NCI-H1417 (cell line): ENCODE measurements at regions not wholly inside any gene's neighbourhood (a gene's known extent, or its start where the extent isn't known, plus 50 kb on each side); places are given as distances from the start of the nearest gene placed in this dataset.

ENCODE experiments used
- DNase-seq, 3 experiments: peaks; one replicate each; lab custom pipeline; 2025; lab: John Stamatoyannopoulos, UW

DNA sequence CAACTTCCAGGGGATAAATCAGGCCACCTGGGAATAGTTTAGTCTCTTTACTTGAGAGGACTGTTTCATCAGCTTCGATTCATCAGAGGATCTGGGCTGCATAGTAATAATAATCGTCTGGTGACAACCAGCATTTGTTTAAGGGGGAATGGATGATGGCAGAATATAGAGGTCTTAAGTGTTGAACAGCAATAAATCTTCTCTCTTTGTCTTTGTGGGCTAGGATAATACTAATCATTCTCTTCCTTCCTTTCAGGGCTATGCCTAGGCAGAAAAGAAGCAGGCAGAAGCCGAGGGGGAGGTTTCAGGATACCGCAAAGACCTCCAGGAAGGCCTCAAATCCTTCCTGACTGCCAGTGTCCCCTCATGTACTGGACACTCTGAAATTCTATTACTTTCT is 150.4 kb upstream of the GAREM1 start:
- DNase-seq, result peak in 1 of 3 experiments; percentile 5

DNA sequence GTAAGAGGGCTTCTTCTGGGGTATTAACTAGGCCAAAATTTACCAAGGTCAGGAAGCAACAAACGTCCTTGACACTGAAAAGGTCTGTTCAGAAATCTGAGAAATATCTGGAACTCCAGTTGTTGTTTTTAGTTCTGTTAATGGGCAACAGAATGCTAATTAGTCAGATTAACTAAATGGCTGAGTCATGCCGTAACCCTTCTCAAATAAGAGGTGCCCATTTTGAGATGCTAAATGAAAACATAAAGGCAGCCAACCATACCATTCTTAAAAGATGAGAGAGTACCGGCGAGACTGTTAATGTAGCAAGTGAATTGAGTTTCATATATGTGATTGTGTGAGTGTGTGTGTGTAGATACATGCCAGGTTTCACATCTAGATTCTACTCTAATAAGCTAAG is 147.9 kb upstream of the GAREM1 start:
- DNase-seq, result no peak

DNA sequence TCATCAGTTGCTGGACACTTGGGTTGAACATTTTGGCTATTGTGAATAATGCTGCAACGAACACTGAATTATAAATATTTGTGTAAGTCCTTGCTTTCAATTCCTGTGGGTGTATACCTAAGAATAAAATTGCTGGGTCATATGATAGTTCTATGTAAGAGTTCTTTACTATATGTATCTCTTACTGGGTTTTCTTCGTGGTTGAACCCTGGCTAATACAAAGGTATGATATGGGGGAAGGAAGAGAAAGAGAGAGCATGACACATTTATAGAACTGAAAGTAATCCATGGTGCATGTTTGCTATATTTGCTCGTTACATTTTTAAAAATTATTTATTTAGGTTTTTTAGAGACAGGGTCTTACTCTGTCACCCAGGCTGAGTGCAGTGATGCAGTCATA is 143.1 kb upstream of the GAREM1 start:
- DNase-seq, result no peak

DNA sequence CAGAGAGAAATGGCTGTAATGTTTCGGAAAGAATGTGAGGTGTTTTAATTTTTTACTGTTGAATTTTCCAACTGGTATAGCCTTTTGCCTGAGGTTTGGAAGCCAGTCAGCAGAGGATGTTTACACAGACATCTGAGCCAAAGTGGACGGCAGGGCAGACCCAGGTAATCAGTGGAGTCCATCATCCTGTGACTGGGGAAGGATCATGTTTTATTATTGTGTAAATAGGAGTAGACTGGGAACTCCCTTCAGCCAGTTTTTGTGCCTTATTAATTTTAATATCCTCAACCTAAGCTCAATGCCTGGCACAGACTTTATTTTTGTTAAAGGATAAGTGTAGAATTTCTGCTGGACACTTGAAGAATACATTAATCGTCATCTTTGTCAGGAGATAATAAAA is 142.0 kb upstream of the GAREM1 start:
- peak; percentile 22 to 86 (median 65) for DNase-seq

DNA sequence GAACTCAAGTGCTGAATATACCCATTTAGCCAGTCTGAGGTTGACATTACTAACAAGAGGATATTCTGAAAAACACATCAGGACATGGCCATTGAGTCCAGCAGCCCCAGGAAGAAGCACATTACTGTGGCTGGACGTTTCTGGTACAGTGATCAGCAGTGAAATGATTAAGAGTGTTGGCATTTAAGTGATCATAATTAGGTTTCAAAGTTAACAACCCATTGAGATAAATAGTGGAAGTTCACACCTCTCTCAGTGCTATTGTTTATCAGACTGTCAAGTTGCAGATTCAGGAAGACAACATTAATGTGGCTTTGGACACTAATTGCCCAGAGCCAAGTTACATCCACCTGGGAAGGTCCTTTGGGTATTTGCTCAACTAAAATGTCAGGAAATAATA is 139.5 kb upstream of the GAREM1 start:
- DNase-seq, result peak in 1 of 3 experiments; percentile 14

DNA sequence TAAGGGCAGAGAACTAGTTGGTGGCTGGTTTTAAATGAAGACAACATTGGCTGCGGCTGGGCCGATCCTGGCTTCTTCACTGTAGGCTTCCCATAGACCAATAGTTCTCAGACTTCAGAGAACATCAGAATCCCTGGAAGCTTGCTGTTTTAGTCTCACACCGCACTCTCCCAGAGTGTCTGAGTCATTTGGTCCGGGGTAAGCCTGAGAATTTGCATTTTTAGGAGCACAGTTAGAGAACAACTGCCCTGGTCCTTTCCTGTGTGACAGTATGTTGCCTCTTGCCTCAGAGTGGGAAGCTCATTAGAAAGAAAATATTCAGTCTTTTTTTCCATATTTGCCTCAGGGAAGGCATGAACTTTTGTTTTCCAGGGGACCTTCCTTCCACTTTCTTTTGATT is 137.1 kb upstream of the GAREM1 start:
- DNase-seq, result no peak

DNA sequence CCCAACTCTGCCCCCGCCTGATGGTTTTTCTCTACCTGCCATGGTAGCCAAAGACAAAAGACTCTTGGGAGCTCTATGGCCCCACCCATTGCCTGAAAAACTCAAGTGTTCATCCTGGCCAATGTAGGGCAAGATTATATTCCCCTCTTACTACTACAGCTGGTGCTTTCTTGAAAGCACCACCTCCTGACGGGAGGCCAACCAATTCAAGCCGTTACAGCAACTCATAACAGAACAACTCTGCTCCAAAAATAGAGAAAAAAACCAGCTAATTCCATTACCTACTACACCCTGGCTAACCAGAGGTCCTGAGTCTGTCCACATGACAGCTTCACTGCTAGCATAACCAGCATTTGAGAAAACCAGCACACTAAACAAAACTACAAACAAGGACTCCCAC is 127.5 kb upstream of the GAREM1 start:
- no peak for DNase-seq

DNA sequence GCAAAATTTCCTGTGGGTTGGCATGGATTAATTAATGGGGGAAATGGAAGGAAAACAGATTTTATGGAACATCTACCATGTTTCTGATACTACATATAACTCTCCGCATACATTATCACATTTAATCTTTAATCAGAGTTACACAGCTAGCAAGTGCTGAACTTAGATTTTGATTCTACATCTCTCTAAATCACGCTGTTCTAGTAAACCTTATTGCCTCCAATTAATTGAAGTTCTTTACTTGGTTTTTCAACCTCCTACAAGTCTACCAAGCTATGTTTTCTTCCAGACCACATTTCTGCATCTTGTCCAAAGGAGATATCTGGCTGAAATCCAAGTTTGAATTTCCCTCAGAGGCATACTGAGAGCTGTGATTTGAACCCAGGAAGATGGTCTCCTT is 125.8 kb upstream of the GAREM1 start:
- no peak for DNase-seq

DNA sequence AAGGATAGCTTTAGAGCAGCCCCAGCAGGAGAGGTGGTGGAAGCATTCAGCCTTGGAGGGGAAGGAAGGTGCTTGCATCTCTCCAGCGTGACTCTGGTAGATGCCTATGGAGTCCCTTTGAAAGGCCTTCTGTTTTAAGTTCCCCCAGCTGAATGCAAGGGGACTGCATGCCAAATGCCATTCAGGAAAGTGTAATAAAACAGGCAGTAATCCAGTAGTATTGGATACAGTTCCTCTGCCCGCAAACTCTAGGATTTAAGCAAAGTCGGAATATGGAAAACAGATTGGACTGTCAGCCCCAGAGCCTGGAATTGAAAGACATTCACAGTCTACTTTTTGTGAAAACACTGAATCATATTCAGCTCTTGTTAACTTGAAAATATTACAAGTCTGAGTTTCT is 125.2 kb upstream of the GAREM1 start:
- DNase-seq, result no peak

DNA sequence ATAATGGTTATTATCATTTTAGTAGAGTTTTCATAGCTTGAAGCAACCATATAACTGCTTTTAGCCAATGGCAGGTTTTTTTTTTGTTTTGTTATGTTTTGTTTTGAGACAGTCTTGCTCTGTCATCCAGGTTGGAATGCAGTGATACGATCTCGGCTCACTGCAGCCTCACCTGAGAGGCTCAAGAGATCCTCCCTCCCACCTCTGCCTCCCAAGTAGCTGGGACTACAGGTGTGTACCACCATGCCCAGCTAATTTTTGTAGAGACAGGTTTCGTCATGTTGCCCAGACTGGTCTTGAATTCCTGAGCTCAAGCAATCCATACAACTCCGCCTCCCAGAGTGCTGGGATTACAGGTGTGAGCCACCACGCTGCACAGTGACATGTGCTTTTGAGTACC is 117.5 kb upstream of the GAREM1 start:
- no peak for DNase-seq

DNA sequence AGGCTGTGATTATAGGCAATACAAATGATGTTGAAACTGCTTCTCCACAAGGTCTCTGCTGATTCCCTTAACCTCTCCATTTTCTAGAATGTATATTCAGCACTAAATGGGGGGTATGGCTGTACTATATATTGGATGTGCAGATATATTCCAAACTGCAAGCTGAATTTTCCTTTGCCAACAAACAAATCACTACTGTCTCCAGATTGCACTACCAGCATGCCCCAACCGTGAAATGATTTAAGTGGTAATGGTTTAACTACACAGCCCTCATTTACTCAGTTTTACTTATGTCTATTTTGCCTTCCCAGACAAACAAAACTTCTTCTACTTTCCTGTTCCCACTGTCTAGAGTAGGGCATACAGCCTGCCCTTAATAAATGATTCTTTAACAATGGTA is 112.7 kb upstream of the GAREM1 start:
- DNase-seq, result no peak

DNA sequence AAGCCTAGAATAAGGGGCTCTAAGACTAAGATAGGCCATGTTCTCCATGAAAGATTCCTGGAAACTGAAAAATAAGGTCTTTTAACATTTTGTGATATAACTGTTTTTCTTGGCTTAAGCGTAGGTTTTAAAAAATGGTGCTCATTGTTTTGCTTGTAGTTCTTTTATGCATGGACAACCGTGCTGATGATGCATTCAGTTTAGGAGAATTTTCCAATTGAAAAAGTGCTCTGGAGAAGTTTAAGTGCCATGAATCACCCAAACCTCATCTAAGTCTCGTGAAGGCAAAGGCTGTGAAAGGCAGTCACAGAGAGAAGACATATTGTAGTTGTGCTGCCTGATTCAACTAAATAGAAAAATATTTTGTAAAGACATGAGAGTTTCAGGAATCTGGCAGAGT is 111.8 kb upstream of the GAREM1 start:
- no peak for DNase-seq

DNA sequence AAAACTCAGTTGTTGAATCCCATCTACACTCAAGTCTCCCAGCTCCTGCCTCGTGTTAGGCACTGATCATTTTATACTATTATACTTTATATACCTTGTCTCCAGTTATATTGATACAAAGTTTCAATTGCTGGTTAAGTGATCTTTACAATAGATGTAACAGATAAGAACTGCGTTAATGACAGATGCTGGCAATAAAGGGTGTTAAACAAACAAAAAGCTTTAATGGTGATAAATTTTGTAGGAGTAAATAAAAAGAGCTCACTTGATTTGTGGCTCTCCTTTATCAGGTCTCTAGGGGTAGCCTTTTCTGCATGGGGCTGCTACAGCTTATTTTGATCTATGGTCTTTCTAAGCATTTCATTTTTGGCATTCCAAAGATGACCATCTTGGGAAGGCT is 106.9 kb upstream of the GAREM1 start:
- peak in 2 of 3 experiments; percentile 28 to 79 for DNase-seq

DNA sequence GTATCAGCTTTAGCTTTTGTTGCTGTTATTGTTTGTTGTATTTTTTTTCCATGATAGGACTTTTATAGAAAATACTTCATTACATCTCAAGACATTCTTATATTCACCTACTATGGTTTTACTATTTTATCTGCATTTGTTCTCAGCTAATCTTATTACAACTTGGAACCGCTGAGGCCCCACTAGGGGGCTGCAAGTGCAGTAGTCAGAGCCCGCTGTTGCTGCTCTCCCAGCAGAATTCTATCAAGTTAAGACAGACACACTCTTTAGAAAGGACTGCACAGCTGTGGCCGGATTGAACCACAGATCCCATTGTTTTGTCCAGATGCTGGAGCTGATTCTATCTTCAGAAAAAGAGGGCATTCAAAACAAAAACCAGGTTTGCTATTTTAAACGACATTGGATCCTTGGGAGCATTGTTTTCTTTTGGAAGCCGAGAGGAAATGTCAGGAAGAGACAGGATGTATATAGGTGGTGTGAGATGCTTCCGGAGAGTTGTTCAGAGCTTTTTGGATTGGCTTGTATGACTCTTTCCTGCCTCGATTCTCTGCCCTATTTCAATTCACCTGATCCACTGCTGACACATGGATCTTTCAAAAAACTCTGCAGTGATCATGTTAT is 105.7 kb upstream of the GAREM1 start:
- peak in 1 of 3 experiments; percentile 19 for DNase-seq

DNA sequence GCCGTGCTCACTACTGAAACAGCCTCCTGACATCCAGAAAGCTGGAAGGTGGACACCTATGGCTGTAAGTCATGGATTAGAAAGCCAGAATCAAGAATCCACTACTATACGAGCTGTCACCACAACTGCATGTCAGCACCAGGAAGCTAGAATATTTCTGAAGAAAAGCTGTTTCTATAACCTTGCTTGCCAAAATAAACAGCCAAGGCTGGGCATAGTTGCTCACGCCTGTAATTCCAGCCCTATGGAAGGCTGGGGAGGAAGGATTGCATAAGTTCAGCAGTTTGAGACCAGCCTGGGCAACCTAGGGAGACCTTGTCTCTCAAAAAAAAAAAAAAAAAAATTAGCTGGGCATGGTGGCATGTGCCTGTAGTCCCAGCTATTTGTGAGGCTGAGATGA is 96.3 kb upstream of the GAREM1 start:
- DNase-seq, result no peak

DNA sequence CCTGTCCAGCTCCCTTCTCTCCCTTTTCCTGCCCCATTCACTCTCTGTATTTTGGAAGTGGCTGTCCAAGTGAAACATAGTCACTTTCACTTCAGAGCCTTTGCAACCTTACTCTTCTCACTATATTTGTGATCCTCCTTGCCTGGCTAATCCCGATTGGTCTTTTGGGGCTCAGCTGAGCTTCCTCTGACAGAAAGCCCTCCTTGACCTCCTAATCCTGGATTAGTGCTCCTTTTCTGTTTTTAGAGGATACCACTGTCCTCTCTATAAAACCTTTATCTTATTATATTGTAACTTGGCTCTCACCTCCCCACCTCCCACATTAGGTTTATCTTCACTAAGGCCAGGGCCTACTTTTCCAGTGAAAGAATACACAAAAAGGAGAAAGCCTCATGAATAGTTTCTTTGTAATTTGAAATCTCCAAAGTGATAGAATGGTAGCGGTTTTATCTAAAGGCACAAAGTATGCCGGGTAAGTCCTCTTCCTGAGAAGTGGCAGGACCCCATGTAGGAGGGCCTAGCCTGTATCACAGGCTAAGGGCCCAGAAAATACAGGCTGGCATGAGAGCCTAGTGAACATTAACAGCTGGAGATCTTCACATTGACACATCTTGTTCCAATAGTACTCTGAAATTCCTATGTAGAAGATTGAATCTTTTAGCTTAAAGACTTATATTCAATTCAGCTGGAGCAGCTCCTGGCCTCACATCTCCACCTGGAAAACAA is 83.1 kb upstream of the GAREM1 start:
- no peak for DNase-seq

DNA sequence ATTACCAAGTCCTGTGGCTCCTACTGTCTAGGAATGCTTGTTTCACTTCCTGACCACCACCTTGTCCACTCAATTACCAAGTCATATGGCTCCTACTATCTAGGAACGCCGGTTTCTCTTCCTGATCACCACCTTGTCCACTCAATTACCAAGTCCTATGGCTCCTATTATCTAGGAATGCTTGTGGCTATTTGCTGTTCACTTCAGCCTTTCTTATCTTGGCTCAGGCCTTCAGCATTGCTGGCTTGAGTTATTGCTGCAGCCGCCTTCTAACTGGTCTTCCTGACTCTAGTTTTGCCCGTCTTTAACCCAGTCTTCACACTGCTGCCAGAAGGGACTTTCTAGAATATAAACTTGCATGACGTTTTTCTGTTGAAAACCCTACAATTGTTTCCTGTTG is 82.5 kb upstream of the GAREM1 start:
- no peak for DNase-seq

DNA sequence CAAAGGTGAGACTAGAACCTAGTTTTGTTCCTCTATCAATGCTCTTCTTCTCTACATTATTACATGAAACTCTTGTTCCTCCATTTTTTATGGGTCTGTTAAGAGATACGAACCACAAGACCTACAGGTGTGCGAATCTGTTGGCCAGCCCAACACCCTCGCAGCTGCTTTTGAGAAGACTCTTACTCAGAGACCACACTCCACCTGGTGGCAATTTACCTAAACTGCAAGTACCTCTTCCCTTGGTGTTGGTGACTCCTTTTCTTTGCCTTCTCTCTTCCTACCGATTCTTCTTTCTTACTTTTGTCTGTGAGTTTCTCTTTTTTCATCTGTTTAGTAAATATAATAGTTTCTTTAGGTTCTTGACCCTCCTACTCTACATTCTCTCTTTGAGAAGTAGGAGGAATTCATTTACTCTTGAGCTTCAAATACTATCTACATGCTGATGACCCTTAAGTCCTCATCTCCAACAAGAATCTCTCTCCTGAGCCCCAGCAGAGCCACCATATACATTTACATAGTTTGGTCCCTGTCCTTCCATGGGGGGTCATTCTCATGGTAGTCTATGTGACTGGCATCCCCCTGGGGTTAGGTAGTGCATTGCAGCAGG is 81.8 kb upstream of the GAREM1 start:
- DNase-seq, result peak; percentile 62 to 87 (median 81)

DNA sequence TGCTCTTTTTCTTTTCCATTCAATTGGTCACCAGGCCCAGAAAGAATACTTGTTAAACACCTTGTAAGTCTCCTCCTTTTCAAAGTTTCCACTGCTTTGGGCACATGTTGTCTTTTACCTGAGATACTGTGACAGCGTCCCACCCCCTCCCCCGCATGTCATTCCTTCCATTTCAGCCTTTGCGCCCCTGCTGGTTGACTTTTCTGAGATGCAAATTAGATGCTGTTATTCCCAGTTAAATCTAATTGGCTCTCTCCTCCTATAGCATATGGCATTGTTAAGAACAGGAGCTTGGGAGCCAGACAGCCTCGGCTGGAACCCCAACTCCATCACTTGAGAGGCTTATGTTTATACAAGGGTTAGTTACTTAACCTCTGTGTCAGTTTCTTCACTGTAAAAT is 80.3 kb upstream of the GAREM1 start:
- DNase-seq, result no peak

DNA sequence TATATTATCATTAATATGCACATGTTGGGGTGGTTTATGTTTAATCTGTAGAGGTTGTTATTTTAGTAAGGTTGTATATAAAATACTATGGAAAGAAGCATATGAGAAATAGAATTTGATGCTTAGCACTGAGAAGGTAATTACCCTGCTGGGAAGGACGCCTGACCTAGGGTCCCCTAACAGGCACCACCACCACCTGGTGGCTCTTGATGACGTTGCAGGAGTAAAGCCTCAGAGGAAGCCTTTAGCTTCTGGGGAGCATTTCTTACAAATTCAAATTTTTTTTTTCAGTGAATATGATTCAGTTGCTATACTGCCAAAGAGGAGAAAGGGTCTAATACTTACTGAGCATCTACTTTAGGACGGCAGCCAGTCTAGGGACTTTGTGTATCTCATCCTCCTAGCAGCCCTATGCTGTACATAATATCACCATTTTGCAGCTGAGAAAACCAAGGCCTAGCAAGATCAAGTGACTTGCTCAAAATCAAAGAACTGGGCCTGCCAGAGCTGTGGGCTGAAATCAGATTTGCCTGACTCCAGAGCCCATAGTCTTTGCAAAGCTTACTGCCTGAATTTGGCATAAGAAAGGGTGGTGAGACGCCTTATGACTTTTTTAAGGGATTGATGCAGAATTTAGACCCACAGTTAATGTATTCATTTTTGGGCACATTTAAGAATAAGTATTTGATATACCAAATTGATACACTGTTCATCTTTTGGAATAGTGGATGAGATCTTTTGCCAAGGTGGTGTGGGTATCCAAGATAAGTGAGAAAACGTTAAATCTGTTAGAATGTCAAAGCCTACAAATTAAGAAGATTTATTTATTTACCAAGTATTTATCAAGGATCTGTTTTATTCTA is 78.8 kb upstream of the GAREM1 start:
- peak; percentile 73 to 92 (median 78) for DNase-seq

DNA sequence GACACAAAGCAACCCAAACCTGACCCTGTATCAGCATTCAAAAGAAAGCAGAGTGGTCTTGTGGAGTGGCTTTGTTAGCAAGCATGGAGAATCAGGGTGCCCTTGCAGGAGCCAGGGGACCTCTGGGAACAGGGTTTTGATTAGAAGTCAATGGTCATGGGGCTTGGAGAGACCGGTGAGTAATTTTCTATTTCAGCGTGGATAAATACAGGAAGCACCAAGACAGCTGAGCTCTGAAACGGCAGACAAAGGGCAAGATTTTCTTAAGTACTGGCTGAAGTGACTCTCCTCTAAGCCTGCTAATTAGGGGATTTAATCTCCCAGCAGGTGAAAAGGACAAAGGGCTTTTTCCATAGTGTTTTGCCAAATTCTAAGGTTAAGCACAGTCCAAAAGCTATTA is 78.0 kb upstream of the GAREM1 start:
- peak; percentile 54 to 98 (median 82) for DNase-seq

DNA sequence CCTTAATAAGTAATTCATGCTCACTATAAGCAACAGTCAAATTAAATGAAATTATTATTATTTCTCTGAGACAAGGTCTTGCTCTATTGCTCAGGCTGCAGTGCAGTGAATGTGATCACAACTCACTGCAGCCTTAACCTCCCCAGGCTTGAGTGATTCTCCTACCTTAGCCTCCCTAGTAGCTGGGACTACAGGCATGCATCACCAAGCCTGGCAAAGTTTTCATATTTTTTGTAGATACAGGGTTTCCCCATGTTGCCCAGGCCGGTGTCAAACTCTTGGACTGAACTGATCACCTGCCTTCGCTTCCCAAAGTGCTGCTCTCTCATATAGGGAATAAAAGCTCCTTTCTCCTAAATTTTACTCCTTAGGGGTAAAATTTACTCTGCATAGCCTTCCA is 74.9 kb upstream of the GAREM1 start:
- DNase-seq, result no peak

DNA sequence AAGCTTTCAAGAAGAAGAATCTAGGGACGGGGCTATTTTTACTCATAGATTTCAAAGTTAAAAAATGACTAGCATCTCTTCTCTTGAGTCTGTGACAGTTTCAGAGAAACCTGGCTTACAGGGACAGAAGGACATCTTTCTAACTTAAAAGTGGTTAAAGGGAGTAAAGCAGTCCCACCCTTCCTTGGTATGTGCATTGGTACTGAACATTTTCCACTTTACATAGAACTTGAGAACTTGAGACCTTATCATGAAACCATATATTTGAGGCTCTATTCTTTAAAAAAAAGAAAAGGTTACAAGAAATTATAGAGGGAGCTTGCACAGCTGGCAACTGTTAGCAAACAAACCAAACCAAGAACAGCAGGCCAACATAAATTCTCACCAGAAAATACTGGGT is 73.4 kb upstream of the GAREM1 start:
- DNase-seq, result no peak
